ENCODE measurements at regions not wholly inside any gene's neighbourhood (a gene's known extent, or its start where the extent isn't known, plus 50 kb on each side); places are given as distances from the start of the nearest gene placed in this dataset.

DNA sequence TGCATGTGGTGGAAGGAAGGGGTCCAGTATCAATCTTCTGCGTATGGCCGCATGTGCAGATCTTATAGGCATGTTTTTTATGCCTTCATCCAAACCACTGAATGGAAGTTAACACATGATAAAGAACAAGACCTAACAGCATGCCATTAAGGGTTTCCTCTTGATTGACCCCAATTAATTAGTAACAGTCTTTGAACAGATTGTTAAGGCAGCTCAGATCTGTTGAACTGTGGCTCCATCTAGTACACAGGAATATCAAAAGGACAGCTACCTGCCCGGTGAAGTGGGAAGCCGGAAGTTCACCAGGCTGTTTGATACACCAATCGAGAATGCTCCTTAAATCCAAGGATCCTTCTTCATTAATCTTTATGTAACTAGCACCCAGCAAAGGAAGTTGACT lies 159.9 kb upstream of the ADAMTS16 start:
- TF ChIP-seq POLR2A (IDR thresholded peaks at IDR 0.05), result no peak
- TF ChIP-seq, protein P1, sequence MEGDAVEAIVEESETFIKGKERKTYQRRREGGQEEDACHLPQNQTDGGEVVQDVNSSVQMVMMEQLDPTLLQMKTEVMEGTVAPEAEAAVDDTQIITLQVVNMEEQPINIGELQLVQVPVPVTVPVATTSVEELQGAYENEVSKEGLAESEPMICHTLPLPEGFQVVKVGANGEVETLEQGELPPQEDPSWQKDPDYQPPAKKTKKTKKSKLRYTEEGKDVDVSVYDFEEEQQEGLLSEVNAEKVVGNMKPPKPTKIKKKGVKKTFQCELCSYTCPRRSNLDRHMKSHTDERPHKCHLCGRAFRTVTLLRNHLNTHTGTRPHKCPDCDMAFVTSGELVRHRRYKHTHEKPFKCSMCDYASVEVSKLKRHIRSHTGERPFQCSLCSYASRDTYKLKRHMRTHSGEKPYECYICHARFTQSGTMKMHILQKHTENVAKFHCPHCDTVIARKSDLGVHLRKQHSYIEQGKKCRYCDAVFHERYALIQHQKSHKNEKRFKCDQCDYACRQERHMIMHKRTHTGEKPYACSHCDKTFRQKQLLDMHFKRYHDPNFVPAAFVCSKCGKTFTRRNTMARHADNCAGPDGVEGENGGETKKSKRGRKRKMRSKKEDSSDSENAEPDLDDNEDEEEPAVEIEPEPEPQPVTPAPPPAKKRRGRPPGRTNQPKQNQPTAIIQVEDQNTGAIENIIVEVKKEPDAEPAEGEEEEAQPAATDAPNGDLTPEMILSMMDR (IDR thresholded peaks at IDR 0.05), result no peak
- 91 to 95% methylated on average over 5 of the region's 5 CpGs for WGBS, 2 donors
- intact Hi-C loops (cut with DNase I; ENCODE audit: low total_unique reads), result no loop called here

DNA sequence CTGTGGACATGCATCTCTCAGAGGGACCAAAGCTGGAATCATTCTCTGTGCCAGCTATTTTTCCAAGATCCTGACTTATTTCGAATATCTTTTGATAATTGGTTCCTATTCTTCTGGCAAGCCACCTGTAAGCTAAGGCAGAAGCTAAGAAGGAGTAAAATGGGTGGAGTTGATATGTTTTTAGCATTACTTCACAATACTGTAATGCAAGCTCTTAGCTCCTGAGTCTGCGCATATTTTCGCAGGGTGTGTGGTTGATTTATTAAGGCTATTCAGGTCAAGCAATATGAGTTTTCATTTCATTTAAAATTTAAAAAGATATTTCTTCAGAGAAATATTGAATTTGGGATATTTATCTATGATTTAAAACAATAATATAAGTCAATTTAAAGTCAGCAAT lies 158.5 kb upstream of the ADAMTS16 start:
- intact Hi-C loops (cut with DNase I; ENCODE audit: low total_unique reads), result no loop called here
- TF ChIP-seq POLR2A (IDR thresholded peaks at IDR 0.05), result no peak
- TF ChIP-seq, protein P1 (IDR thresholded peaks at IDR 0.05), result no peak
- no peak overlapping the region for H3K4me3 ChIP-seq (ENCODE audit: low read depth, poor library complexity, severe bottlenecking)
- no peak for DNase-seq (ENCODE audit: low spot score in 2 of 2)
- WGBS, 2 donors, result 63 to 66% methylated on average over 3 of the region's 3 CpGs

More for the DNA sequence above, 159.9 kb upstream of the ADAMTS16 start:
- no peak overlapping the region for H3K4me3 ChIP-seq (ENCODE audit: low read depth, poor library complexity, severe bottlenecking)
- DNase-seq (ENCODE audit: low spot score in 2 of 2), result no peak

DNA sequence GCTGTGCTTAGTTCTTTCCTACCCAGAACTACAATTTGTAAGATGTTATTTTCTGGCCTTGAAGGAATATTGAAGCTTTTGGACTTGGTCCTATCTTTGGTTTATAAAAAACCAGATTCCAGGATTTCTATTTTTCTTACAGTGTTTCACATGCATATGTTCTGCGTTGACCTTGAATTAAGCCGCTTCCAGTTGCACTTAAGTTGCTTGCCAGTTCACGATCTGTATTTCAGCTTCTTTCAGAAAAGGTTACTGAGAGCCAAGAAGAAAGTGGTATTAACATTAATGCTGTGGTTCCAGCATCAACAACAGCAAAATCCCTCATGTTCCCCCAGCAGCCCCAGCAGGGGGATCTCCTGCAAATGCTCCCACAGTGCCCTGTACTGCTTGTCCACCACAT lies 156.4 kb upstream of the ADAMTS16 start:
- DNase-seq (ENCODE audit: low spot score in 2 of 2), result no peak
- 68 to 85% methylated on average over 3 of the region's 3 CpGs for WGBS, 2 donors
- TF ChIP-seq POLR2A (IDR thresholded peaks at IDR 0.05), result no peak
- TF ChIP-seq, protein P1 (IDR thresholded peaks at IDR 0.05), result no peak
- intact Hi-C loops (cut with DNase I; ENCODE audit: low total_unique reads), result no loop called here
- H3K4me3 ChIP-seq (ENCODE audit: low read depth, poor library complexity, severe bottlenecking), result no peak overlapping the region

DNA sequence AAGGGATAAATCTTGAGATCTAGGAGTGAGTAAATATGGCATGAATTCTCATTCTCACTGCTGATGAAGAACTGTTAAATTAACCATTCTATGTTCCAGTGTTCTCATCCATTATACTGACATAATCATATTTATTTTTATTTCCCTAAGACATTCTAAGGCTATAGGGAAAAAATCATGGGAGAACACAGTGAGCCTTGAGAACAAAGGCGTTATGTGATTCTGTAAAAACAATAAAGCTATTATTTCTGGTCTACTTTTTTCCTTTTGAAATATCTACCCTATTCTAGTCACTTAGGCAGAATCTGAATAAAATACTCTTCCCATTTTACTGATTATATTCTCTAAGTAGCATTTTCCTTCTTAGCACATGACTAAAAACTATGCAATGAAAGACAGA lies 155.7 kb upstream of the ADAMTS16 start:
- WGBS, 2 donors, result 77 to 81% methylated on average over 1 of the region's 1 CpG
- TF ChIP-seq, protein P1 (IDR thresholded peaks at IDR 0.05), result no peak
- no peak for TF ChIP-seq POLR2A (IDR thresholded peaks at IDR 0.05)
- intact Hi-C loops (cut with DNase I; ENCODE audit: low total_unique reads), result no loop called here
- no peak for DNase-seq (ENCODE audit: low spot score in 2 of 2)
- H3K4me3 ChIP-seq (ENCODE audit: low read depth, poor library complexity, severe bottlenecking), result no peak overlapping the region

DNA sequence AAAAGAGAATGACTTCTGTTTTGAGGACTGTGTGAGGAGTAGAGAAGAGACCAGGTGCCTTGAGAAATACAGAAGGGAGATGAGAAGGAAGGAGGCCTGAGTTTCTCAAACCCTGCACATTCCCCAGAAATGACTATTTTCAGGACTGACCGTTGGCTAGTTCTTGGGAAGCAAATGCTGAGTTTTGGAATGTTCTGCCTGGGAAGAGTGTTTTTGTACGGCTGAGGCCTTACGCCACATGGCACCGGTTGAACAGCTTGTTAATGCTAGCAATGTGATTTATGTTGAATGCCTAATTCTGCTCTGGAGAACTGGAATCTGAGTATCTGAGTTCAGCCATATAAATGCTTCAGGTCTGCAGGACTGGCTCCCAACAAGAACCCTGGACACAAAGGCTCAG lies 152.7 kb upstream of the ADAMTS16 start:
- WGBS, 2 donors, result 78 to 87% methylated on average over 4 of the region's 4 CpGs
- no peak overlapping the region for H3K4me3 ChIP-seq (ENCODE audit: low read depth, poor library complexity, severe bottlenecking)
- TF ChIP-seq POLR2A (IDR thresholded peaks at IDR 0.05), result no peak
- TF ChIP-seq, protein P1 (IDR thresholded peaks at IDR 0.05), result no peak
- DNase-seq (ENCODE audit: low spot score in 2 of 2), result no peak
- intact Hi-C loops (cut with DNase I; ENCODE audit: low total_unique reads), result no loop called here

DNA sequence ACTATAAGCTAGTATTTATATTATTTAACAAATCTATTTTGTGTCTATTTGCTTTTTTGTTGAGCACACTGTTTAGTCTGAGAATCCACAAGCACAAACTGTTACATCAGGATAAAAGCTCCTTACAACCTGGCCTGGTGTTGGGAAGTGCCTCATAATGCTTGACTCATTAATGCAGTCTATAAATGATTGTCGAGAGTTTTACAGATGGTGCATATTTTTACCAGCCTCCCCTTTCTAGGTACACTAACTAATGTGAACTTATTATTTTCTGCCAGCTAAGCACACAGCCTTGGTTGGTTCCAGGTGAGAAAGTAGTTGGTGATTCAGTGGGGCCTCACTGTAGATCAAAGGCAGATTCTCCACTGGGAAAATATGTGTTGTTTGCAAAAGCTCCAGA lies 151.0 kb upstream of the ADAMTS16 start:
- WGBS, 2 donors, result 82 to 86% methylated on average over 1 of the region's 1 CpG
- TF ChIP-seq, protein P1 (IDR thresholded peaks at IDR 0.05), result no peak
- no peak for TF ChIP-seq POLR2A (IDR thresholded peaks at IDR 0.05)
- DNase-seq (ENCODE audit: low spot score in 2 of 2), result no peak
- intact Hi-C loops (cut with DNase I; ENCODE audit: low total_unique reads), result no loop called here
- H3K4me3 ChIP-seq (ENCODE audit: low read depth, poor library complexity, severe bottlenecking), result no peak overlapping the region
